HPDE6-E6E7 (cell line): ENCODE measurements at regions not wholly inside any gene's neighbourhood (a gene's known extent, or its start where the extent isn't known, plus 50 kb on each side); places are given as distances from the start of the nearest gene placed in this dataset.
"Not testable (repeated sequence)": the region's sequence is repeated elsewhere in the genome, so short reads cannot be mapped to it uniquely, and the experiment has no call there.

Experiments used
- DNase-seq: peaks from one replicate; pipeline ENCODE4 v3.0.0; 2011; ENCODE audit warnings: missing footprints; ENCODE audit errors: extremely low spot score

DNA sequence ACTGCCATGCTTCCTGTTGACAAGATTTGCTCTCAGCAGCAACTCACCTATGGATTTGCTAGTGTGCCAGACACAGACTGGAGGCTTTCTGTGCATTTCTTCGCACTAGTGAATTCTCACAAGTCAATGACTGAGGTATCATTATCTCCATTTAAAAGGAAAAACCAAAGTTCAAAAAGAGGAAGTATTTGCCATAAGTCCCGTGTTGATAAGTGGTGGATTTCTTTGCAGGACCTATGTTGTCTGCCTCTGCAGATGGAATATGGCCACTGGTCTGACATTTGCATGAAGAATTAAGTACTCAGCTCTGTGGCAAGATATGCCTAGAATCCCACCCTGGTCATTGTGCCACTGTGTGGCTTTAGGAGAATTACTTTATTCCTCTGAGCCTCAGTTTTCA is 299.6 kb downstream of the PAX3 start:
- no peak for DNase-seq

DNA sequence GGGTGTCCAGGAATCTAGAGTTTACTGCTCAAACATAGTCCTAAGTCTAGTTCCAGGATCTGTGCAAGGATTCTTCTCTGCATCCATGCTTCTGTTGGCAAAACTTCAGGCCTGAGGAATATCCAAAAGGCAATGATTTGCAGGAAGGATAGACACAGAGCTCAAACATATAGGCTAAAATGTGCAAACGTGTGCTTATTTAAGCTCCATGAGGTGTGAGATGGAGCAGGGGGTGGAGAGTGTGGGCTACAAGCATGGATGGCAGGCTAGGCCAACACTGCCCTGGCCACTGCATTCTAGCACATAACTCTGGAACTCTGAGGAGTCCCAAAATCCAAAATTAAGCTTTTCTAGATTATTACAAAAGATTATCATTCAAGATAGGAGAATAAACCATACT is 301.1 kb downstream of the PAX3 start:
- DNase-seq, result no peak

DNA sequence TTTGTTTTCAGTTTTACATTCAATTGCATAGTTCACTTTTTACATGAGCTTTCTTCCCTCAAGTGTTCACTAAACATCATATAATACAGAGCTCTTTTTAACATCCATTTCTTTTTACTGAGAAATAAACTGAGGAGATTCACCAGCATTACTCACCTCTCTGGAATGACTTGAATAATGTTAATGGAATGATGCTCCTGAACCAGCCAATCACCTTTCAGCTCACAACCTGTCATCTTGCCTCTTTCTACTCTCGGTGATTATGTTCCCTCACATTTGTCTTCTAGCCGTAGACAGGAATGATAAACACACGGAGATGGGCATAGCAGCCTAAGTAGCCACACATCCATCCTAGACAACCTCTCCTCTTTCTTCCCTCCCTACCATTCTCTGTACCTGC is 301.7 kb downstream of the PAX3 start:
- DNase-seq, result no peak

DNA sequence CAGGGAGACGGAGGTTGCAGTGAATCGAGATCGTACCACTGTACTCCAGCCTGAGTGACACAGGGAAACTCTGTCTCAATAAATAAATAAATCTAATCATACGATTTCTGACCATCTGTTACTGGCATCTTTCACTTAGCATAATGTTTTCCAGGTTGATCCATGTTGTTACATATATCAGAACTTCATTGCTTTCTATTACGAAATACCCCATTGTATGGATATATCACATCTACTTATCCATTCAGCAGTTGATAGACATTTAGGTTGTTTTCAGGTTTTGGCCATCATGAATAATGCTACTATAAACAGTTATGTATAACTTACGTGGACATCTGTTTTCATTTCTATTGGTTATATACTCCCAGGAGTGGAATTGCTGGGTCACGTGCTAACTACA is 303.9 kb downstream of the PAX3 start:
- no peak for DNase-seq

DNA sequence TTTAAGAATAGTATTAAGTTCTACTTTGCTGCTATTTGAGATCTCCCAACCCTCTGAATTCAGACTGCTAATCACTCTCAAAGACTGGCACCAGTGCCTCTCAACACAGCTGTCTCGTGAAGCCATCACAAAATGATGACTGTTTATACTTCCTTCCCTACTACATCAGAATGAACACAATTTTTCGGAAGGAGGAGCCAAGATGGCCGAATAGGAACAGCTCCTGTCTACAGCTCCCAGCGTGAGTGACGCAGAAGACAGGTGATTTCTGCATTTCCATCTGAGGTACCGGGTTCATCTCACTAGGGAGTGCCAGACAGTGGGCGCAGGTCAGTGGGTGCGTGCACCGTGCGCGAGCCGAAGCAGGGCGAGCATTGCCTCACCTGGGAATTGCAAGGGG is 314.4 kb downstream of the PAX3 start:
- DNase-seq, result not testable (repeated sequence)

DNA sequence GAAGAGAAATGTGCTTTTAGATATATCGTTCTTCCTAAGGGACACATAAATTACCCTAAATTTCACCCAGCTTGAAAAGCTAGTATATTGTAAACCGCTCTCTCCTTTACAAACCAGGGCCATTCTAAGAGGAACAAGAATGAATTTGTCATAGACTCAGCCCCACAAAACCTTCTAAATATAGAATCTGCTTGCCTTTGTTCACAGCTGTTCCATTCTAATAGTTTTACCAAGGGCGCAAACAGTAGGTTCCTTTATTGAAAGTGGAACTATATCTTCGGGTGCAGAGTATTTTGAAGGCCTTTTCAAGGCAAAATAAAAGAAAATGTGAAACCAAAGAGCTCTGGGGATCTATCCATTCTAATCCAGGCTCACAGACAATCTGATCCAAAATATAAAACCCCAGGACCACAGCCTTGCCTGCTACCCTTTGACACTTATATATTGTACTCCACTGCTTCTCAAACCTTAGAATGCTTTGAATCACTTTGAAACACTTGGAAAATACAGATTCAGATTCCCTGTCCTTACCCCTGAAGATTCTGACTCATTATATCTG is 316.8 kb downstream of the PAX3 start:
- no peak for DNase-seq

DNA sequence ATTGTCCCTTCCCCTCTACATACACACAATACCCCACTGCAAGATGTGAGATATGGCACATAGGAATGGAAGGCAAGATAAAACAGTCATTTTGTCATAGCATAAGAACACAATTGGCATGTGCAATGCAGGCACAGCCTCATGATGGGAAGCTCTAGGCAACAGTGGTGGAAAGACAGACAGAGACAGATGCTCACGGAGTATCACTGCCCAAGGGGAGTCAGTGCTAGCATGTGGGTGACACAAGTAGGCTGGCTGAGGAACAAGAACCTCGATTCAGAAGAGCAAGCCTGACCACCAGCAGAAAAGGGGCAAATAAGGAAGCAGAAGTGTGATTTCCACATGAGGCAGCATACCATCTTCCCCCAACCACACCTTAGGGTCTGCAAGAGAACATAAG is 323.6 kb downstream of the PAX3 start:
- no peak for DNase-seq

DNA sequence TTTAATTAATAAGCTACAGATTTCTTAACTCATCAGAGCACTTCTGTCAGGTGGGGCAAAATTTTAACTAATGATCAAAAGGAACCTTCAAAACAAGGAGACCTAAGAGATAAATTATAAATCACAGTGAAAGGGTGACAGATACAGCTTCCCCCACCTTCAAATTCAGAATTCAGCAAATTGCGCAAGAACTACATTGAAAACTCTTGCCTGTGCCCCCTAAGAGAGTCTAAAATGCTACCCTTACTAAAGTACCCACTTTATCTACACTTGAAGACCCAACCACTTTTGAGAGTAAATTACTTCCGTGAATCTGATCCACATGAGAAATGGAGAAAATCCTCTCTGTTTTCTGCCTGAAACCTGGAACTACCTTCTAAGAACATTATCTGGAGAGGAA is 324.9 kb downstream of the PAX3 start:
- no peak for DNase-seq

DNA sequence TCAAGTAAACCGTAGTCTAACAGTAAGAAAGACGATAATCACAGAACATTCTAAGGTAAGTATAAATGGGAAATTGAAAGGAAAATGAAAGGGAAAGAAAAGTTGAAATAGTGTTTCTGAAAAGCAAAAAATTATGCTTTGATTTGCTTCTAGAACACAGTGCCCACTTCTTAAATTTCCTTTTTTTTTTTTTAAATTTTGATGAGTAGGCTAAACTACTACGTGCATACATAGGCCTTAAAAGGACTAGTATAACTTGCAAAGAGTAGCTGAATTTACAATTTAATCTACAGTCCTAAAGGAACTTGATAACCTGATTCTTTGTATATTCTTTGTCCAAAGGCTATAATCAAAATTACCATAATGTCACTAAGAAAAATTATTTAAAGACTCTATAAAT is 325.3 kb downstream of the PAX3 start:
- no peak for DNase-seq

DNA sequence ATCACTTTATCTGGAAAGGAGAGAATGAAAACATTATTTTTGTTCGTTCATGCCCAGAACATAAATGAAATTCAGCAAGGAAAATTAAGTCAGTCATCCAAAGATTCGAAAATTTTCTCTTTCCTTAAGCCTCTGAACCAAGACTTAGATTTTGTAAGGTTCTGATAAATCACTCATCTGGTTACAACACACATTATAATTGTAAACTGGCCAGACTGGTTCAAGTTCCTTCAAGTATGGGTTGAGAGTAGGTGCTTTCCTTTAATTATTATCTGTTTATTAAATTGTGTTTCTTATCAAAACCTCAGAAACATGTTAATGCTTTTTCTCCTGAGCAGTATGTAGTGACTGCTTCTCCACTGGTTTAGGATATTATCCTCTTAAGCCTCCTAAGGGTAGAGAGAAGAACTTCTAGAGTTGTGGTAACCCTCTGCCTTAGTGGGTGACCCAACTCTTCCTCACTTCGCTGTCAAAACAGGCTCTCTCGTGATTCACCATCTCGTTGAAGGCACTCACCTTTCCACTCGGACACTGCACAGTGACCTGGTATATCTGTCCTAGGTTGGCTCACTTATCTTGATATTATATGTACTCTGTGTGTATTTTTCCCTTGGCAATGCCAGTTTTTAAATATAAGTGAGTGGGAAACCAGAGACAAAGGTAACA is 325.9 kb downstream of the PAX3 start:
- no peak for DNase-seq

DNA sequence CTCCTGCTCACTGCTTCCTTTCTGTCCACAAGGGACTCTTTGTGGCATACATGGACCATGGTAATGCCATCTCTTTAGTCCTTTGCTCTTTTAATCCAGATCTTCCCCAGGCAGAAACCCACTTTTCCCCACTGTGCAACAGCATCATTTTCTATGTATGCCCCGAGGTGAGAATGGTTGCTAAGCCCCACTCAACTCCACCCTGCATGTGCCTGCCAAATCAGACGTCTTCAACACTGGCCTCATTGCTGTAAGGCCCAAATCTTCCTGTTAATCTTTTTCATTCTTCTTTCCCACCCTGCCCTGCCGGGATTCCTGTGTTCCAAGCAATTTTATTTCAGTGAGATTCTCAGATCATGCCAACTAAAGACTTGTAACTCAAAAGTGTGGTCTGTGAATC is 328.4 kb downstream of the PAX3 start:
- no peak for DNase-seq

DNA sequence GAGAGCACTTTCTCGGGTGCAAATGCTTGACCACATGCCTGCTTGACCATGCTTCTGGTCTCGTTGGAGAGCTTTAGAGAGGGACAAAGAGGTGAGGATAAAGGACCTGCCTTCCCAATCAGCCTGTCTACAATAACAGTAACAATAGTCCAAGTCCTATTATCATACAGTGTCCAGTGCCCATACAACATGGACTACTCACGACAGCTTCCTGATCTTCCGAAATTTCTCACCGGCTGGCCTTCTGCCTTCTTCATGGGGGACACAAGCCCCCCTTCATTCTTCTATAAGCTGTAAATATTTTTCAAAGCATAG is 329.0 kb downstream of the PAX3 start:
- DNase-seq, result no peak

DNA sequence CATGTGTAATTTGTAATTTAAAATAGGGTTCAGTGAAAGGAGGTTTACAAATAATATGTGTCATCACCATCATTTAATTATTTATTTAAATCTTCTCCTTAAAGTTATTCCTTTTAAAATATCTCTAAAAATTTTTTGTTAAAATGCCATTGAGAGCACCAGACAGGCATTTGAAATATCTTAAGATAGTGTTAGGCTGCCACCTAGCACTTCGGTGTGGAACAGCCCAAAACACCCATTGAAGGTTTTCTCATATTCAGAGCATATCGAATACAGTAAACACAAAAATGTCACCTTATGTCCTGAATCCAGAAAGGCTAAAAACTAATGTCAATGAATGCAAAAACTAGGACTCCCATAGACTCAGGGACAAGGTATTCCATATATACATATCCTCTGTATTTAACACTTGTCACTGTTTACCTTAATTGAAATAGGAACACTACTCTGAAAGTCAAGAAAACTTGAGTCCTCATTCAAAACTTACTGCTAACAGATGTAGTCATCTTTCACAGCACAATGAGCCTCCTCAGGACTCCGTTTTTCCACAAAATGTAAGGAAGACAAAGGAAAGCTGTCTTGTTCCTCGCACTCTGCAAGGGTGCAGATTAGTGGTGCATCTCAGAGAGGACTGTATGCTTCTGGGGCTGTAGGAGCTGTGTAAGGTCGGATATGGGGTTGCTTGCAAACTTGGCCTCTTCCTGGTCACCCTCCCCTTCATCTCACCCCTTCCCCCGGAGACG is 329.5 kb downstream of the PAX3 start:
- DNase-seq, result peak; percentile 28

DNA sequence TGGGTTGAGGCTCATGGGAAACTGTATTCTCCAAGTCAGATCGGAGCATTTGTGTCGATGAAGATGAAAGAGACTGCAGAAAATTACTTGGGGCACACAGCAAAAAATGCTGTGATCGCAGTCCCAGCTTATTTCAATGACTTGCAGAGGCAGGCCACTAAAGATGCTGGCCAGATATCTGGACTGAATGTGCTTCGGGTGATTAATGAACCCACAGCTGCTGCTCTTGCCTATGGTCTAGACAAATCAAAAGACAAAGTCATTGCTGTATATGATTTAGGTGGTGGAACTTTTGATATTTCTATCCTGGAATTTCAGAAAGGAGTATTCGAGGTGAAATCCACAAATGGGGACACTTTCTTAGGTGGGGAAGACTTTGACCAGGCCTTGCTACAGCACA is 336.6 kb downstream of the PAX3 start:
- DNase-seq, result no peak

DNA sequence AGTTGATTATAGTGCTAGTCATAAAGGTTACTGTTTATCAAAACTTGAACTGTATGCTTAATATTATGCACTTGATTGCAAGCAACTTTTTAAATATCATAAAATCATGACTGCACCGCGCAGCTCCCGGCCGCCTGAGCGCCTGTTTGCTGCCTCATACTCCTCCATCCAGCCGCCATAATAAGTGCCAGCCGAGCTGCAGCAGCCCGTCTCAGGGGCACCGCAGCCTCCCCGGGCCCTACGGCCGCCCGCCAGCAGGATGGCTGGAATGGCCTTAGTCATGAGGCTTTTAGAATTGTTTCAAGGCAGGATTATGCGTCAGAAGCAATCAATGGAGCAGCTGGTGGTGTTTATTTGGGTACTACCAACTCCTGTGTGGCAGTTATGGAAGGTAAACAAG is 337.2 kb downstream of the PAX3 start:
- no peak for DNase-seq

DNA sequence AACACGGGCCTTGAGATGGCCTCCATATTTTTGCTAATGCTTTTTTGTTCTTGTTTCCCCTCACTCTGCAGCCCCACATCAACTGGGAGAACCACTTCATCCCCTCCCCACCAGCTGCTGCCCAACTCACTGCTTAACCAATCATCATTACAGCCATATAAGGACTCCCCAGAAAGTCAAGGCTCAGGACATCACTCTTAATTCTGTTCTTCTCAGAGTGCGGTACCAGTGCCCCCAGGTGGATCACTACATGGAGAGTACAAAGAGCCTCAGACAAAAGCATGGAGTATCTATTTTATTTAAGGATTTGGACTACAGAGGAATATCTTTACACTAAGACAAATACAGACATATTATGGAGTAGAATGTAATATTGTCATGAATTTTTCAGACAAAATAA is 340.6 kb downstream of the PAX3 start:
- DNase-seq, result no peak

DNA sequence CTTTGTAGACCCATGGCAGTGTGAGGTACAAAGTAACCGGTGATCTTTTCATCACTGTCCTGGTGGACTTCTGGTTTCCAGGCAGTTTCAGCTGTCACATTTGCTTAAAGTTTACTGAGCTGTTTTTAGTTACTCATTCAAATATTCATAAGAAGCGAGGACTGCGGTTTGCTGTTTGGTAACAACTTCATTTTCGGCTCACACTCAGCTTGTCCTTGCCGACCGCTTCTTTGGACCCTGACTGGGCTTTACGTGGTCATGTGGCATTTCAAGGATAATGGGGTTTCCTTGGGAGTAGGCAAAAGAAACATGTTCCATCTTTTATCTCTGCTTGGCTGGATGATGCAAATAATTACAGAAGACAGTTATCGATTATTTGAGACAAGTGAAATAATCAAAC is 350.7 kb downstream of the PAX3 start:
- DNase-seq, result no peak

DNA sequence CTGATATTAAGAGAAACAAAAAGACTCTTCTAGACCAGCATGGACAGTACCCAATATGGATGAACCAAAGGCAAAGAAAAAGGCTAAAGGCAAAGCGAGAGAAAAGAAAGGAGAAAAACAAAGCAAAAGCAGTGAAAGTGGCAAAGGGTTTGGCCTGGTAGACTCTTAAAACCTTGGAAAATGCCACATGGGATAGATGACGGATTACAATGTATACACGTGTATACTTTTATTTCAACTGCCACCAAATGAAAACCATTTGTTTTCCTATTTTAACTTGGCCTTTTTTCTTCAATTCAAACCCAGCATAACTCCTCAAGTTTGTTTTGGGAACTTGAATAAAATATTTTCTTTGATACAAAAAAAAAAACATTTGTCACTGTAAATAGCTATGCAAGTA is 354.3 kb downstream of the PAX3 start:
- DNase-seq, result not testable (repeated sequence)

DNA sequence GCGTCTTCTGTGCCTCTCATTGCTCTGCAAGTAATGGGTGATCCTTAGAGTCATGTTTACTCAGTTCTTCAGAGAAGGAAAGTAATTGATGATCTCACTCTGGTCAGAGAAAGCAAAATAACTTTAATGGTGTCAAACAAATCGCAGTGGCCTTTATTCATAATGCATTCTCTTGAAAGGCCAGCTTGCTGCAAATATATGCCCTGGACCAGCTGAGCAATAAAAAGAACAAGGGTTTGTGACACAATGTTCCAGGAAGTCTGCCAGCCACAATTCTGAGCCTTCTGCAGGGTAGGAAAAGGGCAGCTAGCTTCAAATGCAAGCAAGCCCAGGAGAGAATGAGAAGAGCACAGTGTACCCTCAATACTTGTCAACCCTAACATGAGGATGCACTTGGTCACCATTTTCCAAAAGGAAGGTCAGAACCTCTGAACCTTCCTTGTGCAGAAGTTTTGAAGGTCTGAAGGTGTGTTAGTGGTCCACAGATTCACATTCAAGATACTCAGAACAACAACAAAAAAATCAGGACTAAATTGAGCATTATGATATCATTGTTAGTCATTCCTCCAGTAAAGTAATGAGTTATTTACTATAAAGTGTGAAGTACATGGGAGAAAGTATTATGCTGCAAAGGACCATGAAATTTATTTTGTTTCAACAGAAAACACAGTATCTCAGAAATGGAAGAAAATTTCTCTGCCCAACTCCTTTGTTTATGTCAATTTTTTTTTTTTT is 355.6 kb downstream of the PAX3 start:
- DNase-seq, result no peak

DNA sequence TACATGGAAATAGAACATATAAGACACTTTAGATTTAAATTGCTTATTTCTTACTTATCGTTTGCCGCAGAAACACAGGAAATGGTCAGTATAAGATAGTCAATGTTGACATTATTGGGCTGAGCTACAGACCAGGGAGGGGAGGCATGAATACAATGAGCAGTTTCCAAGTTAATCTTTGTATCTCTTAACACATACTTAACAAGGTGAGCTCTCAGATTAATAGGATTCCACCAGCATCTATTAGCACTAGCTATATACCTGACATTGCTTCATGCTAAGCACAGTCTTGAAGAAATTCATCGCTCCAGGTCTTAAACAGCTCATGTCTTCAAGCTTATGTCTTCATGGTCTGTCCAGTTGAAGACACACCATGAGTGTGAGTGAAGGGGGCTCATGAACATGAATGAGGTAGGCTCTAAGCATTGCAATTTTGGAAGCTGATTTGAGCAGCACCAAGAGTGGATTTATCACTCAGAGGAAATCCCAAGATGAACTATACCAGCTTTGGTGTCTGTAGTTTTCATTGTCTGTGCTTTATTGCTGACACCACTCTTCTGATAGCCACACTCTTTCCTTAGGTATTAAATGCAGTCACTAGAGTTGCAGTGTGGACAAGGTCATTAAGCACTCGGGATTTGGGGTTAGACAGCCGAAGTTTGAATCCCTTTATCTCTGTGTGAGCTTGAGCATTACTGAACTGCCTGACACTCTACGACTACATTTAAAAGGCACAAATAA is 359.3 kb upstream of the EPHA4 start:
- DNase-seq, result no peak

DNA sequence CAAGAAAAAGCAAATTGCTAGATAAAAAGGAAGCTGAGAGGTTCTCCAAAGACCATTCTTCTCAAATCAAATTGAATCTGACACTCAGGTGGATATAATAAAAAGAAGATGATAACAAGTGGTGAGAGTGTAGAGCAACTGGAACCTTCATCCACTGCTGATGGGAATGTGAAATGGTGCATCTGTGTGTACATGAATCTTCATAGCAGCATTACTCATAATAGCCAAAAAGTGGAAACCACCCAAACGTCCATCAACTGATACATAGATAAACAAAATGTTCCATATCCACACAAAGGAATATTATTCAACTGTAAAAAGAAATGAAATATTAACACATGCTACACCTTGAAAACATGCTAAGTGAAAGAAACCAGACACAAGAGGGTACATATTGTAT is 357.2 kb upstream of the EPHA4 start:
- no peak for DNase-seq

DNA sequence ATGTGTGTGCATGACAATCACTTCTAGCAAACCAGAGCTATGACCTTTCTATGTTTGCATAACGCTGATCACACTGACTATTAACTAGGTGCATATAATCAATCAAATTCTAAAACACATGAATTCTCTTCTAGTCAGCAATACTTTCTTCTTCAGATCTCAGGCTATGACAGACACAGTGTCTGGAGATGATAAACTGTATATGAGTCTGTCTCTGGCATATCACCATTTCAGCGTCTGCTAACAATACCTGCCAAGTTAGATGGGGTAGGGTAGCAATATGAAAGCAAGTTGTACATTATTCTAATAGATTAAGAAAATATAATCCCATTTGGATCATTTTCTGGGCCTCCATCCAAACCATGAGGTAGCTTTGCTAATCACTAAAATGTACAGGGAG is 354.2 kb upstream of the EPHA4 start:
- DNase-seq, result no peak
